GM18870 (cell line): ENCODE measurements at regions not wholly inside any gene's neighbourhood (a gene's known extent, or its start where the extent isn't known, plus 50 kb on each side); places are given as distances from the start of the nearest gene placed in this dataset.

Source experiments
- ATAC-seq: cut with Tn5 transposase; IDR thresholded peaks from one replicate; pipeline ENCODE4 v1.9.1; 2021; ENCODE audit warnings: moderate library complexity; ENCODE audit not compliant: unreplicated experiment

- no peak for ATAC-seq
These were observed 541.1 kb upstream of the CAMK1G start for GRCh38 chr1:209042413-209042812.

- ATAC-seq = no peak
These were observed 538.0 kb upstream of the CAMK1G start for GRCh38 chr1:209045331-209046057.

GRCh38 chr1:209046058-209046417 lies 537.5 kb upstream of the CAMK1G start:
- ATAC-seq = no peak

GRCh38 chr1:209046935-209047334 lies 536.6 kb upstream of the CAMK1G start:
- ATAC-seq = no peak

- ATAC-seq = no peak
These were observed 534.4 kb upstream of the CAMK1G start for GRCh38 chr1:209048941-209049669.

GRCh38 chr1:209051570-209051969 lies 531.9 kb upstream of the CAMK1G start:
- no peak for ATAC-seq

GRCh38 chr1:209053587-209053986 lies 529.9 kb upstream of the CAMK1G start:
- no peak for ATAC-seq

- no peak for ATAC-seq
These were observed 526.4 kb upstream of the CAMK1G start for GRCh38 chr1:209057083-209057482.

- no peak for ATAC-seq
These were observed 525.6 kb upstream of the CAMK1G start for GRCh38 chr1:209057901-209058300.

GRCh38 chr1:209059376-209059775 lies 524.1 kb upstream of the CAMK1G start:
- no peak for ATAC-seq

GRCh38 chr1:209059981-209060380 lies 523.5 kb upstream of the CAMK1G start:
- no peak for ATAC-seq

GRCh38 chr1:209062081-209062620 lies 521.4 kb upstream of the CAMK1G start:
- ATAC-seq = no peak

GRCh38 chr1:209062863-209063262 lies 520.7 kb upstream of the CAMK1G start:
- no peak for ATAC-seq

- no peak for ATAC-seq
These were observed 519.5 kb upstream of the CAMK1G start for GRCh38 chr1:209063767-209064659.

- no peak for ATAC-seq
These were observed 518.4 kb upstream of the CAMK1G start for GRCh38 chr1:209064850-209065706.

- no peak for ATAC-seq
These were observed 511.0 kb upstream of the CAMK1G start for GRCh38 chr1:209072481-209072880.

- ATAC-seq = no peak
These were observed 509.6 kb upstream of the CAMK1G start for GRCh38 chr1:209073879-209074278.

GRCh38 chr1:209074575-209075250 lies 508.8 kb upstream of the CAMK1G start:
- no peak for ATAC-seq

- ATAC-seq = no peak
These were observed 506.8 kb upstream of the CAMK1G start for GRCh38 chr1:209076688-209077087.
